ENCODE measurements at regions not wholly inside any gene's neighbourhood (a gene's known extent, or its start where the extent isn't known, plus 50 kb on each side); places are given as distances from the start of the nearest gene placed in this dataset.
"Not testable (repeated sequence)": the region's sequence is repeated elsewhere in the genome, so short reads cannot be mapped to it uniquely, and the experiment has no call there.

- no peak for DNase-seq
Measured at GRCh38 chrX:42290608-42291007, 367.3 kb upstream of the CASK start.

- DNase-seq = no peak
Measured at GRCh38 chrX:42289492-42290385, 366.4 kb upstream of the CASK start.

- DNase-seq = not testable (repeated sequence)
Measured at GRCh38 chrX:42285681-42286080, 362.3 kb upstream of the CASK start.

- no peak for DNase-seq
Measured at GRCh38 chrX:42276982-42277690, 353.8 kb upstream of the CASK start.

DNA sequence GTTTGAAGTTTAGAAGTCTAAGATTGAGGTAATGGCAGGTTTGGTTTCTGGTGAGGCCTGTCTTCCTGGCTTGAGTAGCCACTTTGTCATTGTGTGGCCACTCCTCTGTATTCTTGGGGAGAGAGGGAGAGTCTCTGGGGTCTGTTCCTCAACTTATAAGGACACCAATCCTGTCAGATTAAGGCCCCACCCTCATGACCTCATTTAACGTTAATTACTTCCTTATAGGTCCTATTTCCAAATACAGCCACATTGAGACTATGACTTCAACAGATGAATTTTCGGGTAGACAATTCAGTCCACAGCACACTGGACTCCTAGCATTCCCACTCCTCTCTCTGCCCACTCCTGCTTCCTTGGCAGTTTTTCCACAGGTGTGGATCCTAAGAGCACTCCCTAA lies 350.8 kb upstream of the CASK start:
- no peak for DNase-seq

- DNase-seq = no peak
Measured at GRCh38 chrX:42273387-42273786, 350.0 kb upstream of the CASK start.

GRCh38 chrX:42269186-42269585 lies 345.8 kb upstream of the CASK start:
- no peak for DNase-seq

- DNase-seq = no peak
Measured at GRCh38 chrX:42260854-42261253, 337.5 kb upstream of the CASK start.

- DNase-seq = no peak
Measured at GRCh38 chrX:42248226-42248625, 324.9 kb upstream of the CASK start.

- DNase-seq = no peak
Measured at GRCh38 chrX:42247241-42247640, 323.9 kb upstream of the CASK start.

GRCh38 chrX:42246814-42247213 lies 323.5 kb upstream of the CASK start:
- DNase-seq = no peak

- DNase-seq = no peak
Measured at GRCh38 chrX:42242004-42242403, 318.6 kb upstream of the CASK start.

- no peak for DNase-seq
Measured at GRCh38 chrX:42241421-42241820, 318.1 kb upstream of the CASK start.

DNA sequence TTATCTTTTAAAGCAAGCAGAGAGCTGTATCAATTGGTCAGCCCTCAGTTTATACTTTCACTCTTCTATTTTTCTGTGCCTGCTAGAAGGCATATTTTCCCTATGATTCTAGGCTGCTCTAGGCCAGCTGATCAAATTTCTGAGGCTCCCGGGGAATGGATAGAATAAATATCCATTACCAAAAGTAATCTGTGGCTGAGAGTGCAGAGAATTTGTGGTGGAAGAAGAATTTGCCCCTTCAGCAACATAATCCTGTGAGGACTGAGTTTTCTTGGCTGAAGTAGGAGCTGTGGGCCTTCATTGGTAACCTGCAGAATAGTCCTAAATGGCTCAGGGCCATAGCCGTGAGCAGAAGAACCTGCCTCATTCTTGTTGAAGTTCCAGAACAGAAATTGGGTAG lies 314.6 kb upstream of the CASK start:
- no peak for DNase-seq

- DNase-seq = no peak
Measured at GRCh38 chrX:42229533-42229932, 306.2 kb upstream of the CASK start.

GRCh38 chrX:42220666-42221065 lies 297.3 kb upstream of the CASK start:
- no peak for DNase-seq

DNA sequence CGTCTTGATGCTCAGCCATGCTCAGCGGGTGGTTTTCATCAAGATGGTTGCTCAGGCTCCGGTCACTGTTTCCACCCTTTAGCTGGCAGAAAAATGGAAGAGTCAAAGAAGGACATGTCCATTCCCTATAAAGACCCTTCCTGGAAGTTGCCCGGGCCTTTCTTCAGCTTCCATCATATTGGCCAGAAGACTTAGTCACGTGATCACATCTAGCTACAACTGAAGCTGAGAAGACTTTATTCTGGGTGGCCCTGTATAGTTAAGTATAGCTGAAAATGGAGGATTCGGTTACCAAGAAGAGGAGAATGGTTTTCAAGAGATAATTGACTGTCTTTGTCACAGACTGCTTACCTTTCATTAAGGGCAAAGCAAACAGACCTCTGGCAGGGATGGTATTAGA lies 296.7 kb upstream of the CASK start:
- DNase-seq = no peak

DNA sequence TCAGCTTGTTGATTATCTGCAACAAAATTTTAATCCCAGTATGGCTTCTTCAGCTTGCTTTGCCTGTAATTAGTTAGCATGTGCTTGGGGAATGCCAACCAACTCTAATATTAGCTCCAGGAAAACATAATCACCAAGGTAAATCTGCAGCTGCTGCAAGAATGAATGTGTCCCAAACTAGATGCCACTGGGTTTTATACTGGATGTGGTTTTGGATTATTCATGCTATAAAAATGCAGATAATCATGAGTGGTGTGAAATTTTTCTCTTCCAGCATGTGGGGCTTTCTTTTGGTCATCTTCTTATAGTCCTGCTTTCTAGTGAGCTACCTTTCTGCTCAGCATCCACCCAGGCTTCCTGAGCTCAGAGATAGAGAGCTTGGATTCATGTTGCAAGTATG lies 295.9 kb upstream of the CASK start:
- DNase-seq = no peak

GRCh38 chrX:42195506-42195905 lies 272.2 kb upstream of the CASK start:
- DNase-seq = no peak

GRCh38 chrX:42189576-42189975 lies 266.2 kb upstream of the CASK start:
- DNase-seq = no peak

- no peak for DNase-seq
Measured at GRCh38 chrX:42188730-42189129, 265.4 kb upstream of the CASK start.

GRCh38 chrX:42176789-42177188 lies 253.4 kb upstream of the CASK start:
- DNase-seq = no peak

GRCh38 chrX:42175843-42176242 lies 252.5 kb upstream of the CASK start:
- DNase-seq = no peak

GRCh38 chrX:42157923-42158322 lies 234.6 kb upstream of the CASK start:
- not testable (repeated sequence) for DNase-seq

Data from stimulated activated CD4-positive, alpha-beta T cell treated with anti-CD3 and anti-CD28 coated beads, Interleukin-4, amount 100 ng/mL, for 1 hour (primary cell).